ENCODE measurements at regions not wholly inside any gene's neighbourhood (a gene's known extent, or its start where the extent isn't known, plus 50 kb on each side); places are given as distances from the start of the nearest gene placed in this dataset.

- DNase-seq (ENCODE audit: low spot score in 2 of 2): no peak
- Histone ChIP-seq H3K4me3 (no peak overlapping the region), H3K9me3 (no peaks in the 10 kb centered on the region), H3K36me3 (no peaks in the 10 kb centered on the region), H3K27me3 (no peaks in the 10 kb centered on the region), H3K4me1 (peaks cover 7 to 25% of the 10 kb centered on the region in 2 donors), H3K27ac (peak overlapping the region in 1 of 2 donors; percentile 73)
- no peak for TF ChIP-seq CTCF (IDR thresholded peaks at IDR 0.05)
- intact Hi-C loops (cut with DNase I): no loop called here
These were observed 174.2 kb upstream of the NCAM1 start for GRCh38 chr11:112786886-112787530.

- TF ChIP-seq CTCF (IDR thresholded peaks at IDR 0.05): no peak
- Histone ChIP-seq H3K9me3 (no peaks in the 10 kb centered on the region), H3K4me1 (peaks cover under 1 to 24% of the 10 kb centered on the region in 2 donors), H3K27ac (no peak overlapping the region), H3K4me3 (no peak overlapping the region), H3K27me3 (no peaks in the 10 kb centered on the region), H3K36me3 (no peaks in the 10 kb centered on the region)
- intact Hi-C loops (cut with DNase I): no loop called here
- DNase-seq (ENCODE audit: low spot score in 2 of 2): no peak
These were observed 171.7 kb upstream of the NCAM1 start for GRCh38 chr11:112789481-112789880.

GRCh38 chr11:112790286-112790685, 170.9 kb upstream of the NCAM1 start:
- Histone ChIP-seq H3K27me3 (no peaks in the 10 kb centered on the region), H3K36me3 (no peaks in the 10 kb centered on the region), H3K4me3 (no peak overlapping the region), H3K4me1 (peaks cover under 1 to 20% of the 10 kb centered on the region in 2 donors), H3K27ac (no peak overlapping the region), H3K9me3 (no peaks in the 10 kb centered on the region)
- intact Hi-C loops (cut with DNase I): loop anchor here (5.0 to 10.0 kb wide), 4 partner anchors 33 to 745 kb away; partner anchors contain the start of genes SDHD and TIMM8B
- DNase-seq (ENCODE audit: low spot score in 2 of 2): no peak
- TF ChIP-seq CTCF (IDR thresholded peaks at IDR 0.05): no peak

GRCh38 chr11:112792070-112792469, 169.2 kb upstream of the NCAM1 start:
- peaks cover 4 to 17% of the 10 kb centered on the region in 2 donors for H3K4me1 ChIP-seq
- intact Hi-C loops (cut with DNase I): loop anchor here (5.0 to 10.0 kb wide), 4 partner anchors 35 to 743 kb away; partner anchors contain the start of genes SDHD and TIMM8B
- no peaks in the 10 kb centered on the region for H3K9me3 ChIP-seq
- no peaks in the 10 kb centered on the region for H3K36me3 ChIP-seq
- no peak for DNase-seq (ENCODE audit: low spot score in 2 of 2)
- no peak overlapping the region for H3K4me3 ChIP-seq
- no peak for TF ChIP-seq CTCF (IDR thresholded peaks at IDR 0.05)
- no peak overlapping the region for H3K27ac ChIP-seq
- no peaks in the 10 kb centered on the region for H3K27me3 ChIP-seq

DNA sequence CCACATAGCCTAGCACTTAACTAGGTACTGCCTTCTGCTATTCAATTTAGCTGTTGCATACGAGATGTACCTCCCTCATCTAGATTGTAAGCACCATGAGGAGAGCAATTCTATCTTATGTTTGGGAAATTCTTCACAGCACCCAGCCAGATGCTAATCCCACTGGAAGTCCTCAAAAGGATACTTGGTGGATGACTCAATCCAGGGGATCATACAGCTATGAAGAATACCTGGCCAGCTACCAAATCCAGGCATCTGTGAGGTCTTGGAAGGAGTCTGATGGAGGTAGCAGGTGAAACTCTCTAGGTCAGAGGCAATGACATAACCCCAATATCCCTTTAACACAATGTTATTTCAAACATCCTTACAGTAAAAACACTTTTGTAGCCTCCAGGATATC, 167.8 kb upstream of the NCAM1 start:
- peak overlapping the region; percentile 83 to 87 for H3K27ac ChIP-seq
- intact Hi-C loops (cut with DNase I): loop anchor here (5.0 to 10.0 kb wide), 4 partner anchors 36 to 741 kb away; partner anchors contain the start of genes SDHD and TIMM8B
- DNase-seq (ENCODE audit: low spot score in 2 of 2): no peak
- H3K27me3 ChIP-seq: no peaks in the 10 kb centered on the region
- no peak overlapping the region for H3K4me3 ChIP-seq
- H3K9me3 ChIP-seq: no peaks in the 10 kb centered on the region
- H3K36me3 ChIP-seq: no peaks in the 10 kb centered on the region
- H3K4me1 ChIP-seq: peaks cover 4 to 17% of the 10 kb centered on the region in 2 donors
- TF ChIP-seq CTCF (IDR thresholded peaks at IDR 0.05): no peak
